Kidney glomerular epithelial cell (primary cell): ENCODE measurements at regions not wholly inside any gene's neighbourhood (a gene's known extent, or its start where the extent isn't known, plus 50 kb on each side); places are given as distances from the start of the nearest gene placed in this dataset.

Experiments used
- DNase-seq: peaks from one replicate; lab custom pipeline; 2025; lab: John Stamatoyannopoulos, UW

- no peak for DNase-seq
These were observed 268.0 kb upstream of the ZMIZ1 start for GRCh38 chr10:78800535-78801320.

- no peak for DNase-seq
These were observed 266.3 kb upstream of the ZMIZ1 start for GRCh38 chr10:78802431-78802830.

GRCh38 chr10:78802866-78803265 lies 265.9 kb upstream of the ZMIZ1 start:
- DNase-seq: no peak

GRCh38 chr10:78803710-78804109 lies 265.1 kb upstream of the ZMIZ1 start:
- no peak for DNase-seq

GRCh38 chr10:78804411-78805032 lies 264.2 kb upstream of the ZMIZ1 start:
- DNase-seq: no peak

GRCh38 chr10:78805176-78805575 lies 263.6 kb upstream of the ZMIZ1 start:
- peak; percentile 68 for DNase-seq

- DNase-seq: no peak
These were observed 262.0 kb upstream of the ZMIZ1 start for GRCh38 chr10:78806681-78807221.

- no peak for DNase-seq
These were observed 261.1 kb upstream of the ZMIZ1 start for GRCh38 chr10:78807504-78808203.

- no peak for DNase-seq
These were observed 260.5 kb upstream of the ZMIZ1 start for GRCh38 chr10:78808286-78808685.

- no peak for DNase-seq
These were observed 259.9 kb upstream of the ZMIZ1 start for GRCh38 chr10:78808736-78809367.

GRCh38 chr10:78811174-78811573 lies 257.6 kb upstream of the ZMIZ1 start:
- no peak for DNase-seq

GRCh38 chr10:78812571-78813318 lies 256.0 kb upstream of the ZMIZ1 start:
- DNase-seq: no peak

GRCh38 chr10:78813526-78813925 lies 255.2 kb upstream of the ZMIZ1 start:
- no peak for DNase-seq

GRCh38 chr10:78813998-78814399 lies 254.8 kb upstream of the ZMIZ1 start:
- DNase-seq: no peak

- DNase-seq: no peak
These were observed 254.4 kb upstream of the ZMIZ1 start for GRCh38 chr10:78814407-78814806.

- DNase-seq: peak; percentile 5
These were observed 252.9 kb upstream of the ZMIZ1 start for GRCh38 chr10:78815702-78816334.

- DNase-seq: no peak
These were observed 251.4 kb upstream of the ZMIZ1 start for GRCh38 chr10:78817361-78817760.

- no peak for DNase-seq
These were observed 251.0 kb upstream of the ZMIZ1 start for GRCh38 chr10:78817804-78818203.

GRCh38 chr10:78819361-78820006 lies 249.3 kb upstream of the ZMIZ1 start:
- DNase-seq: no peak

GRCh38 chr10:78820007-78820362 lies 248.8 kb upstream of the ZMIZ1 start:
- DNase-seq: no peak

- no peak for DNase-seq
These were observed 247.7 kb upstream of the ZMIZ1 start for GRCh38 chr10:78821052-78821451.
